HG02943 (cell line): ENCODE measurements at regions not wholly inside any gene's neighbourhood (a gene's known extent, or its start where the extent isn't known, plus 50 kb on each side); places are given as distances from the start of the nearest gene placed in this dataset.

Experiments
- ATAC-seq: cut with Tn5 transposase; IDR thresholded peaks from one replicate; pipeline ENCODE4 v1.9.1; 2021; ENCODE audit warnings: mild to moderate bottlenecking, low read depth, moderate library complexity; ENCODE audit not compliant: unreplicated experiment

GRCh38 chr19:29320618-29321017 is 107.7 kb upstream of the UQCRFS1 start:
- ATAC-seq = no peak

GRCh38 chr19:29321116-29321515 is 108.2 kb upstream of the UQCRFS1 start:
- no peak for ATAC-seq

GRCh38 chr19:29323021-29323430 is 110.1 kb upstream of the UQCRFS1 start:
- ATAC-seq = no peak

- no peak for ATAC-seq
These were observed 110.7 kb upstream of the UQCRFS1 start for GRCh38 chr19:29323440-29324290.

GRCh38 chr19:29324291-29324680 is 111.3 kb upstream of the UQCRFS1 start:
- ATAC-seq = no peak

GRCh38 chr19:29324717-29325116 is 111.8 kb upstream of the UQCRFS1 start:
- ATAC-seq = no peak

- no peak for ATAC-seq
These were observed 112.5 kb upstream of the UQCRFS1 start for GRCh38 chr19:29325241-29325975.

GRCh38 chr19:29326351-29326750 is 113.4 kb upstream of the UQCRFS1 start:
- ATAC-seq = no peak

GRCh38 chr19:29326849-29327840 is 114.2 kb upstream of the UQCRFS1 start:
- no peak for ATAC-seq

- no peak for ATAC-seq
These were observed 115.6 kb upstream of the UQCRFS1 start for GRCh38 chr19:29328586-29328985.

GRCh38 chr19:29329460-29330134 is 116.6 kb upstream of the UQCRFS1 start:
- no peak for ATAC-seq

GRCh38 chr19:29336425-29336824 is 123.5 kb upstream of the UQCRFS1 start:
- no peak for ATAC-seq

- no peak for ATAC-seq
These were observed 124.1 kb upstream of the UQCRFS1 start for GRCh38 chr19:29337029-29337428.

- ATAC-seq = no peak
These were observed 125.5 kb upstream of the UQCRFS1 start for GRCh38 chr19:29338480-29338879.

- no peak for ATAC-seq
These were observed 129.8 kb upstream of the UQCRFS1 start for GRCh38 chr19:29342721-29343120.

- ATAC-seq = no peak
These were observed 151.3 kb upstream of the UQCRFS1 start for GRCh38 chr19:29364224-29364726.

- ATAC-seq = no peak
These were observed 152.0 kb upstream of the UQCRFS1 start for GRCh38 chr19:29364999-29365398.

GRCh38 chr19:29365836-29366417 is 153.0 kb upstream of the UQCRFS1 start:
- no peak for ATAC-seq

GRCh38 chr19:29366757-29367156 is 153.8 kb upstream of the UQCRFS1 start:
- no peak for ATAC-seq
